HG03103 (cell line): ENCODE measurements at regions not wholly inside any gene's neighbourhood (a gene's known extent, or its start where the extent isn't known, plus 50 kb on each side); places are given as distances from the start of the nearest gene placed in this dataset.
"Not testable (repeated sequence)": the region's sequence is repeated elsewhere in the genome, so short reads cannot be mapped to it uniquely, and the experiment has no call there.

Experiments used
- ATAC-seq: cut with Tn5 transposase; IDR thresholded peaks from one replicate; pipeline ENCODE4 v1.9.1; 2021; ENCODE audit warnings: low read depth; ENCODE audit not compliant: unreplicated experiment

DNA sequence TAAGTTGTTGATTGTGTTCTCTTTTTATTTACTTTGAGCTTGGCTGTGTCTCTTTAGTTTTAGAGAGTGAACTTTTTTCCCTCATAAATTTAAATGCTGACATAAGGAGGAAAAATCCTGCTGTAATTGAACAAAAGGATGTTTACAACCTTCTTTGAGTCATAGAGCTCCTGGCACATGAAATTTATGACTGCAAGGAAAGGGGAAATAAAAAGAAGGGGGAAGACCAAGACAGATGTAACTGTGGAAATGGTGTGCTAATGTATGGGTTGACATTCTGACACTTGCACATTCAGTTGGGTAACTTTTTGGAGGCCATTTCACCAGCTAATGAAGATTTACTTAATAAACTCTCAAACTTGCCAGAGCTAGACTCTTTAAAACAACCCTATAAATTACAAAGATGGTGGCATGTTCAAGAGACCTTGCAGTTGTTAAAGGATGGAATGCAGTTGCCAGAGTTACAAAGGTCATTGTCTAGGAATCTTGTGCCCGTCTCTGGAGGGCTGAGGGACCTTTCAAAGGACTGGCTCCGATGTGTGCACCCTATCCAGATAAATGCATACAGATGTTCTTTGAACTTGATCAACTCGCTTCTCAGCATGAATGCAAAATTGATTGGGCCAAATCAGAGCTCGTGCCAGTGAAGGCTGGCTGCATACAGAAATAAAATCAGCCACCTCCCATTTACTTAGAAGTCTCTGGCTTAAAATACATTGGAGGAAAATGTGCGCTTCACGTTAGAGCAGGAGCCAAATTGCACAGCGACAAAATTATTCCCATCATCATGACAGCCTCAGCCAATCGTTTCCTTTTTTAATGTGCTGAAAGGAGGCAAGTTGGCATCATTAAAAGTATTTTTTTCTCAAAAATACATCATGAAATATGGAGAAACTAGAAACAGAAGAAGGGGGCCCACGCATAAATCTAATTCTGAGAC, 289.0 kb upstream of the XYLT1 start:
- ATAC-seq: no peak

- ATAC-seq: no peak
These were observed 287.0 kb upstream of the XYLT1 start for GRCh38 chr16:17757808-17758207.

GRCh38 chr16:17755158-17755557, 284.4 kb upstream of the XYLT1 start:
- no peak for ATAC-seq

DNA sequence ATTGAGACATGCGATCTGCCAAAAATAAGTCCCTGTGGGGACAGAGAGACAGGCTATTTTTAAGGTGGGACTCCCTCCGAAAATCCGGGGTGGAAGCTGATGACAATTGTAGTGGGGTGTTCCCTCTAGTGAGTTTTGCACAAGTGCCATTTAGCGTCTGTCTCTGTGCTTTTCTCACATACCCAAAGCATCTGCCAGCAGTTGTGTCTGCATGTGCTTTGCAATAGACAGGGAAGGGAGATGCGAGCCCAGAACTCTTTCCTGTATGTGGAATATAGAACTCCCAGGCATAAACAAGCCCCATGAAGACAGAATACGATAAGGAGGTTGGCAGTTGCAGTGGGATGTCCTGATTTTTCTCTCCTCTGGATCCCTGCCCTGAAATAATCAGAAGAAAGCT, 282.7 kb upstream of the XYLT1 start:
- ATAC-seq: no peak

GRCh38 chr16:17749706-17750105, 278.9 kb upstream of the XYLT1 start:
- ATAC-seq: no peak

DNA sequence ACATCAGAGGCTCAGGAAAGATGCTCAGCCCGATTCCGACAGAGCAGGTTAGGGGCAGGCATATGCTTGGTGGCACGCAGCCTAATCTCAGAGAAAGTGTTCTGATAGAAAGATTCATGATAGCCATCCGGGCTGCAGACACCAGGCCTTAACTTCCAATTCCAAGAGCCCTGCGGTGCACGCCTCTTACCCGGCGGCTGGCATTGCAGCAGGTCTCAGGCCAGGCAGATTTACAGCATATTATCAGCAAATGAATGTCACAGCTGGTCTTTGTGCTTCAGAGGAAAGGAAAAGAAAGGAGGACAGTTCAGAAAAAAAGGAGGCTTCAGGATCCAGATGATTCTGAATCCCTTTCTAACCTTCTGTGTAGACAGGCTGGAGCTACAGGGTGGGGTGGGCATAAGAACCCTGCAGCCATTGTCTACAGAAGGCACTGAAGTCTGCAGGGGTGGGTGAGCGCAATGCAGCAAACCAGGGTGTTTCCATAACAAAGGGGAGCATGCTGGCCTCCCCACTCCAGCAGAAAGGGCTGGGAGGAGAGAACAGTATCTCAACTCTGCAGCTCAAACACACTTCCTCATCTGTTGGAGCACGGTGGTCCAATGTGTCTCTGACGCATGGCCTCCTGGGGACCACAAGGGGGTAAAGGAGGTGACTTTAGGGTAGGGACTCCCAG, 277.4 kb upstream of the XYLT1 start:
- no peak for ATAC-seq

- no peak for ATAC-seq
These were observed 276.5 kb upstream of the XYLT1 start for GRCh38 chr16:17747081-17747756.

GRCh38 chr16:17744921-17745572, 274.3 kb upstream of the XYLT1 start:
- ATAC-seq: no peak

DNA sequence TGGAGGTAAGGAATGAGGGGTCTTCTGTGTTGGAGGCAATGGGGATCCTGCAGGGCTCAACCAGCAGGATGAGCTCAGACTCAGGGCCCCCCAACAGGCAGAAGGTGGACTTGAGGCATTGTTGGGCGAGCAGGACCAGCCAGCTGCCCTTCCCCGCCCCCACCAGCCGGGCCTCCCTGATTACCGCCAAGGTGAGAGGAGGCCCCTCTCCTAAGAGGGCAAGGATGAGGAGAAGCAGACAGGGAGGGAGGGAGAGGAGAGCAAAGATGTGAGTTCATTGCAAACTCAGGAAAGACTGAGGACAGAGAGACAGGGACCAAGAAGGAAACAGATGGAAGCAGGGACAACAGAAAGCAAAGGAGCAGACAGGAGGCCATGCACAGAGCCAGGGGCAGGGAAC, 272.8 kb upstream of the XYLT1 start:
- ATAC-seq: no peak

- ATAC-seq: no peak
These were observed 272.4 kb upstream of the XYLT1 start for GRCh38 chr16:17743158-17743557.

GRCh38 chr16:17735099-17735498, 264.3 kb upstream of the XYLT1 start:
- not testable (repeated sequence) for ATAC-seq

DNA sequence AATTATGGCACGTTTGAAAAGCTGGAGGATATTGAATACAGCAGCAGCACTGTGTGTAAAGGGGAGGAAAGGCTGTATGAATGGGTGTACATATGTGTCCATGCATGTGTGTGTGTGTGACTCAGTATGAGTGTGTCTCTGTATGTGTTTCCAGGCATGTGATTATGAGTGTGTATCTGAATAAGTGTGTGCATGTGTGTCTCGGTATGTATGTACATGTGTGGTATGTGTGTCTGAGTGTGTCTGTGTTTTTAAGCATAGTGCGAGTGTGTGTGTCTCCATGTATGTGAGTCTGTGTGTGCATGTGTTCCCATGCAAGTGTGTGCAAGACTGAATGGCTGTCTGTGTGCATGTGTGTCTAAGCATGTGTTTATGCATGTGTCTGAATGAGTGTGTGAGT, 259.1 kb upstream of the XYLT1 start:
- no peak for ATAC-seq

- ATAC-seq: no peak
These were observed 257.4 kb upstream of the XYLT1 start for GRCh38 chr16:17728196-17728595.

DNA sequence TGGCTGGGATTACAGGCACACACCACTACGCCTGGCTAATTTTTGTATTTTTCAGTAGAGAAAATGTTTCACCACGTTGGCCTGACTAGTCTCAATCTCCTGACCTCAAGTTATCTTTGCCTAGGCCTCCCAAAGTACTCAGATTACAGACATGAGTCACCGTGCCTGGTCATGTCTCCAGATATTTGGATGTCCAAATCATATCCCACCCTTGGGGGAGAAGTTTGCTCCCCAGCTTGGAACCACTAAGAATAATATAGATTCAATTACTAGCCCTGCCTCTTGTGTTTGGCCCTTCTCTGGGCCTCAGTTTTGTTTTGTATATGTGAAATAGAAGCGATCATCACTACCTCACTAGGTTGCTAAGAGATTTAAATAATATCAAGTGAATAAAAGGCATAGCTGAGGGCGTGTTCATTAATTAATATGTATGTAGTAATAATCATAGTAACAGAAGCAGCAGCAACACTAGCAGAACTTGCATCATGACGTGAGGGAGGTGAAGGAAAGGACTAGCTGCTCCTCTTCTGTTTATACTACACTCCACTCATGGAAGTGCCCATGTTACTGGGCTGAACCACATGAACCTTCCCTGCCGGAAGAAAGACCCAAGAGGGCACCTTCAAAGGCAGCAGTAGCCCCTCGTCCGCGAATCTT, 253.6 kb upstream of the XYLT1 start:
- no peak for ATAC-seq

DNA sequence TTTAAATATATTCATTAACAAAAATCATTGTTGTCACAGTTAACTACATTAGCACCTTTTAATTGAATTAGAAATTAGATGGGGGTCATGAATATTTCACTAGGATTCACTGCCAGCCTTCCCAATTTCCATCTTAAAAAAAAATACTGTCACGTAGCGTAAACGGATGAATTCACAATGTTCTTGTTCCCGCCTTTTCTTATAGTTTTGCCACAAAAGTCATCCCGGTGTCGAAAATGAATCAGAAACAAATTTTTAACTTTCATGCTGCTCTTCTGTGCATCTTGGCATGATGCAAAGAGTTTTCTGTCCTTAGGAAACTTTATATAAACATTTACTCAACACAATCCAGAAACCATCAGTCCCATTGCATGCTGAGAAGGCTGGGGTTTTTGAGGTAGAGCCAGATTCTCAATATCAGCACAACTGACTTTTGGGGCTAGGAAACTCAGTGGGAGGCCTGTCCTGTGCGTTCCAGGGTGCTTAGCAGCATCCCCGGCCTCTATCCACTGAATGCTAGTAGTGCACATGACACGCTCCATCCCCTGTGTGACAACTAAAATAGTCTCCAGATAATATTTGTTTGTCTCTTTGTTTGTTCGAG, 252.9 kb upstream of the XYLT1 start:
- ATAC-seq: no peak

DNA sequence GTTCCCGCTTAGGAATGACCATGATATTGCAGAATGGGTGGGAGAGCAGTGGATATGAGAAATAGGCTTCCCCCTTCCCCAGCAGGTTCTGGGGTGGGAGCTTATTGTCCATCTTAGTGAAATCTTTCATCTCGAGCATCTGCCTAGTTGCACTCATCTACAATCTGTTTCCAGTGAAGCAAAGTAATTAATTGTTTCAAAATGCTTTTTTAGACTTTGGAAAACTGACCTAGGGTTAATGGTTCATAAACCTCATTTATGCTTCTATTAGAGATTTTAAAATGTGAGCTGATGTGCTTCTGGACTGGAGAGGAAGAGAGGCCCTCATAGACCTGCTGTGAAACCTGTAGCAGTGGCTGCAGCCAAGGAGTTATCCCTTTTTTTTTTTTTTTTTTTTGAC, 247.7 kb upstream of the XYLT1 start:
- ATAC-seq: no peak

DNA sequence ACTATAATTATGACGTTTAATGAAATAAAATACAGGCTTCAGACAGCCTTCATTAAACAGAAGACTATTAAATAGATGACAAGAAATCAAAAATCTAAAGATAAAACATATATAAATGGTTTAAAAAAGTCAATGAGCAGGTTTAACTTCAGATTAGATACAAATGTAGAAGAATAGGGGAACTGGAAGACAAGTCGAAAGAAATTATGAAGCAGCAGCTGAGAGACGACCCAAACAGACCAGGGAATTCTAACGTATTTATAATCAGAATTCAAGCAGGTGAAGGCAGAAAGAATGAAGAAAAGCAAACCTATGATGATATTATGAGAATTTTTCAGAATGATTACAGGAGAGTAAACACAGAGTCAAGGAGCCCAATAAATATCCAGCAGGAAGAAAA, 235.1 kb upstream of the XYLT1 start:
- no peak for ATAC-seq

GRCh38 chr16:17696616-17697015, 225.9 kb upstream of the XYLT1 start:
- ATAC-seq: no peak

- ATAC-seq: no peak
These were observed 221.7 kb upstream of the XYLT1 start for GRCh38 chr16:17692484-17692883.

DNA sequence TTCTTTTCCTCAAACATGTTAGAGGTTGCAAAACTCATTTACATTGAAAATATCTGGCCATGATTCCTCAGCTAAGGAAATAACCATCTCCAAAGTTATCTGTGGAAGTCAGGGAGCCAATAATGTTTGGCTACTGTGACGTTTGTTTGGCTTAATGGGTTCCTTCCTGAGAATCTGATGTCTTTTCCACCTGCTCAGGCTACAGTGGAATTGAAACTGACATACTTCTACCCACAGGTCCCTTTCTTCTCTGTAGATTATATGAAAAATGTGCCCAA, 221.1 kb upstream of the XYLT1 start:
- ATAC-seq: no peak
